Caco-2 (cell line): ENCODE measurements at regions not wholly inside any gene's neighbourhood (a gene's known extent, or its start where the extent isn't known, plus 50 kb on each side); places are given as distances from the start of the nearest gene placed in this dataset.
"Not testable (repeated sequence)": the region's sequence is repeated elsewhere in the genome, so short reads cannot be mapped to it uniquely, and the experiment has no call there.

Experiments used
- BruUV-seq: library from RNA; stranded (reverse); fragments of 400-500 nt; replicated peaks from 2 replicates; lab custom pipeline; 2021; lab: Mats Ljungman, UMichigan
- CTCF ChIA-PET: fragments of 300-600 bp; sonication (Branson Sonifier 250); formaldehyde crosslinking; loops from one replicate; lab custom pipeline; 2022; ENCODE audit warnings: antibody characterized with exemption; lab: Charles Lee
- POLR2A ChIA-PET: fragments of 300-600 bp; sonication (Branson Sonifier 250); formaldehyde crosslinking; loops from one replicate; lab custom pipeline; 2022; ENCODE audit warnings: antibody characterized with exemption; lab: Charles Lee
- DNase-seq, 2 experiments: peaks; one replicate each; pipeline versions ENCODE4 v3.0.0 to v3.0.0-alpha.2; 2020 to 2022
- H3K27me3 ChIP-seq: replicated peaks from 2 replicates; pipeline ENCODE4 v1.6.0; 2011; ENCODE audit warnings: low read length; ENCODE audit not compliant: control insufficient read depth, insufficient read depth
- H3K36me3 ChIP-seq: 2 replicates; pipeline ENCODE4 v1.5.1; 2011; ENCODE audit warnings: low read length; ENCODE audit not compliant: control insufficient read depth, insufficient read depth
- H3K4me1 ChIP-seq: fragments of 250-450 bp; sonication (Bioruptor Pico); 2 replicates; pipeline ENCODE4 v1.5.1; 2020; ENCODE audit warnings: mild to moderate bottlenecking
- H3K4me3 ChIP-seq: 2 replicates; pipeline ENCODE4 v1.5.1; 2011; ENCODE audit warnings: low read depth, mild to moderate bottlenecking, control low read depth, low read length
- H3K9me3 ChIP-seq: fragments of 250-450 bp; sonication (Bioruptor Pico); 2 replicates; pipeline ENCODE4 v1.5.1; 2020; ENCODE audit warnings: mild to moderate bottlenecking, moderate library complexity
- H3K27ac Mint-ChIP-seq: one replicate; pipeline ENCODE4 v1.8.0; 2022; ENCODE audit warnings: mixed read lengths; ENCODE audit not compliant: unreplicated experiment
- H3K27me3 Mint-ChIP-seq: one replicate; pipeline ENCODE4 v1.8.0; 2022; ENCODE audit warnings: mixed read lengths; ENCODE audit not compliant: insufficient read depth, unreplicated experiment
- H3K36me3 Mint-ChIP-seq: one replicate; pipeline ENCODE4 v1.8.0; 2022; ENCODE audit warnings: mild to moderate bottlenecking, mixed read lengths; ENCODE audit not compliant: insufficient read depth, unreplicated experiment
- H3K4me1 Mint-ChIP-seq: one replicate; pipeline ENCODE4 v1.8.0; 2022; ENCODE audit warnings: low read depth, mixed read lengths; ENCODE audit not compliant: unreplicated experiment
- H3K4me3 Mint-ChIP-seq: one replicate; pipeline ENCODE4 v1.8.0; 2022; ENCODE audit warnings: mild to moderate bottlenecking, moderate library complexity, mixed read lengths; ENCODE audit not compliant: unreplicated experiment
- H3K9me3 Mint-ChIP-seq: one replicate; pipeline ENCODE4 v1.8.0; 2022; ENCODE audit warnings: mixed read lengths; ENCODE audit not compliant: unreplicated experiment
- CTCF ChIP-seq, 2 experiments: fragments of 200-600 bp in 1 of 2; IDR thresholded peaks; 1 replicate in 1 of 2; 2 replicates in 1 of 2; pipeline versions ENCODE4 v1.5.1 to v1.8.0; 2011 to 2022; ENCODE audit warnings: antibody characterized with exemption in 1 of 2, control low read depth in 1 of 2, inconsistent platforms in 1 of 2, low read depth in 1 of 2, low read length in 1 of 2, mild to moderate bottlenecking in 1 of 2, moderate library complexity in 1 of 2; ENCODE audit not compliant: insufficient read depth in 1 of 2, severe bottlenecking in 1 of 2, unreplicated experiment in 1 of 2
- intact Hi-C: fragments of 100-400 bp; cut with micrococcal nuclease; formaldehyde crosslinking; loops from one replicate; pipeline ENCODE4 v1.10.0; 2022; ENCODE audit not compliant: unreplicated experiment

DNA sequence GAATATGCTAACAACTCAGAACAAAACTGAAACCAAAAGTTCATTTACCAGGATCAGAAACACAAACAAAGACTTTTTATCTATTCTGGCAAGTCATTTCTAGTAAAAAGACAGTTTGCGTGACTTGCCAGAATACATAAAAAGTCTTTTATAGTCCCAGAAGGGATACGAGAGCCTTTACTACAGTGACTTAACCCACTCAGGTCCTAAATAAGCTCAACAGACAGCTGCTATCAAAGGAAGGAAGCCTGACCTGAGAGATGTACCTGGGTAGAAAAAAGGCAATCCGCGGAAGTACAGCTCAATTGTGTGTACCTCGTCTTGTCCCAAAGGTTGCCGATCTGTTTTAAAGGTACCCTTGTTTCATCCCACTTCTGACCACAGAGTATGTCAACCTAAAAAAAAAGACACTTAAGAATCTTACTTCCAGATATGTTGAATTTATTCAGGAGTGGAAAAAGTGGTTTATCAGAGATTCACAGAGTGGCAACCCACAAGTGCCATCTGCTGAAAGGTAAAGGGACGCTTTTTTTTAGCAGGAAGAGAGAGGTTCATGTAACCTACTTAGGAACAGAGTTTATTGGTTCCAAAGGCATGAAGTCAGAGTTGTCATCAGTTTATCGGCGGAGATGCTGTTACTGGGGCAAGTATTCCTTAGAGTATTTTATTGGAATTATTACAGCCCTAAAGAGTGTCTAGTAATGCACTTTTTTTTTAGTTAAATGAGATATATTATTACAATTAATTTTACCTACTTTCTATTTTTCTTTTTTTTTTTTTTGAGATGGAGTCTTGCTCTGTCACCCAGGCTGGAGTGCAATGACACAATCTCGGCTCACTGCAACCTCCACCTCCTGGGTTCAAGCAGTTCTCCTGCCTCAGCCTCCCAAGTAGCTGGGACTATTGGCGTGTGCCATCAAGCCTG is 69.7 kb upstream of the C1QTNF9B start:
- H3K36me3 ChIP-seq, result no peaks in the 10 kb centered on the region
- H3K9me3 ChIP-seq, result no peaks in the 10 kb centered on the region
- Mint-ChIP-seq H3K4me1 (peaks cover 24% of the 10 kb centered on the region), H3K27ac (no peak overlapping the region), H3K4me3 (no peak overlapping the region), H3K27me3 (no peaks in the 10 kb centered on the region), H3K9me3 (no peaks in the 10 kb centered on the region), H3K36me3 (no peaks in the 10 kb centered on the region)
- DNase-seq, result no peak
- no peaks in the 10 kb centered on the region for H3K27me3 ChIP-seq
- H3K4me3 ChIP-seq, result no peak overlapping the region
- TF ChIP-seq CTCF (IDR thresholded peaks at IDR 0.05; ENCODE audit: insufficient read depth in 1 of 2, low read depth in 1 of 2, low read length in 1 of 2, severe bottlenecking in 1 of 2, unreplicated experiment in 1 of 2), result no peak
- POLR2A ChIA-PET, result no interaction called here
- peaks cover 31% of the 10 kb centered on the region for H3K4me1 ChIP-seq
- no TSS peak for BruUV-seq
- CTCF ChIA-PET, result no interaction called here
- intact Hi-C loops, result no loop called here

GRCh38 chr13:23967792-23968191 is 70.5 kb upstream of the C1QTNF9B start:
- H3K36me3 ChIP-seq, BruUV-seq, H3K9me3 Mint-ChIP-seq, H3K36me3 Mint-ChIP-seq, H3K27me3 Mint-ChIP-seq, H3K9me3 ChIP-seq, intact Hi-C loops, H3K27ac Mint-ChIP-seq, H3K4me3 ChIP-seq, CTCF ChIA-PET, POLR2A ChIA-PET, DNase-seq, H3K4me3 Mint-ChIP-seq, H3K27me3 ChIP-seq: not testable (repeated sequence)
- peaks cover 24% of the 10 kb centered on the region for H3K4me1 Mint-ChIP-seq
- peaks cover 31% of the 10 kb centered on the region for H3K4me1 ChIP-seq

DNA sequence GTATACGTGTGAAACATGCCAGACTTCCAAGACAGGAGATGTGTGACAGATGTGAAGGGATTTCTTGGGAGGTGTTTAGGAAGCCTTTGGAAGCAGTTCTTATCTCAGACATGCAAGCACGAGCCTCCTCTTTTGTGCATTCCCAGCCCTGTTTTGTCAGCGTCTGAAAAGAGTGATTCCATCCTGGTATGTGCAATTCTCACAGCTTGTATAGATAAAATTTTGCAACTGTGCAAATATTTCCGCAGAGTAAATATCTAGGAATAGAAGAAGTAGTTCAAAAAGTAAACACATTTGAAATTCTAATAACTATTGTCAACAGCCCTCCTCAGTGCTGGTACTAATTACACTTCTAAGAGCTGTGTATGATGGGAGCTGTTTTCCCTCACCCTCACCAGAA is 72.3 kb upstream of the C1QTNF9B start:
- DNase-seq, result peak; percentile 89 to 92
- ChIA-PET POLR2A (no interaction called here), CTCF (interaction anchor here (1.1 to 1.2 kb wide), 2 partner anchors 9 to 259 kb away, joined by 4 to 8 read pairs; no protein-coding TSS in a partner anchor)
- Mint-ChIP-seq H3K27ac (peak overlapping the region; percentile 69), H3K27me3 (no peaks in the 10 kb centered on the region), H3K4me3 (peak overlapping the region; percentile 46), H3K36me3 (no peaks in the 10 kb centered on the region), H3K4me1 (peaks cover 24% of the 10 kb centered on the region), H3K9me3 (no peaks in the 10 kb centered on the region)
- intact Hi-C loops, result loop anchor here (1.0 kb wide), 3 partner anchors 10 to 36 kb away; no protein-coding TSS in a partner anchor
- no TSS peak for BruUV-seq
- H3K27me3 ChIP-seq, result no peaks in the 10 kb centered on the region
- no peak for TF ChIP-seq CTCF (IDR thresholded peaks at IDR 0.05; ENCODE audit: insufficient read depth in 1 of 2, low read depth in 1 of 2, low read length in 1 of 2, severe bottlenecking in 1 of 2, unreplicated experiment in 1 of 2)
- H3K4me3 ChIP-seq, result no peak overlapping the region
- no peaks in the 10 kb centered on the region; the same call in 1 of the 2 replicates for H3K9me3 ChIP-seq
- no peaks in the 10 kb centered on the region for H3K36me3 ChIP-seq
- H3K4me1 ChIP-seq, result peaks cover 31% of the 10 kb centered on the region
